Stimulated activated CD8-positive, alpha-beta memory T cell treated with anti-CD3 and anti-CD28 coated beads, Interleukin-15, amount 100 ng/mL, for 24 hours (primary cell): ENCODE measurements at regions not wholly inside any gene's neighbourhood (a gene's known extent, or its start where the extent isn't known, plus 50 kb on each side); places are given as distances from the start of the nearest gene placed in this dataset.

Source experiments
- DNase-seq: peaks from one replicate; pipeline ENCODE4 v3.0.0-alpha.2; 2020; ENCODE audit warnings: low read depth

DNA sequence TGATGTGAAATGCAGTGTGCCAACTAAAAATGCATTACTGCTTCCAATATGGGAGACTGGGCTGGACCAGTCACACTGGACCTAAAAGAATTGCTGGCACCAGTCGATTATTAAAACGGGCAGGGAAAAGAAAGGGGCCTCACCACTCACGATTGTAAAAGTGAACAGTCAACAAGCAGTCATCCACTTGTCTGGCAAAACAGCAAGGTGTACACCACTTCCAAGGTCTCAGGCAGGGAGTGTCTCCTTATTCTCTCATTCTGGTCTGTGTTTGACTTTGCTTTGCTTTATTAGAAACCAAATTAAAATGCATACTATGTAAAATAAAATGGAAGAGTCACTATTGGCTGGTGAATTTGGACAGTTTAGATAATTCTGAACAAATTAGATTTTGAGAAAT, 57.8 kb upstream of the TRPM3 start:
- DNase-seq: no peak

DNA sequence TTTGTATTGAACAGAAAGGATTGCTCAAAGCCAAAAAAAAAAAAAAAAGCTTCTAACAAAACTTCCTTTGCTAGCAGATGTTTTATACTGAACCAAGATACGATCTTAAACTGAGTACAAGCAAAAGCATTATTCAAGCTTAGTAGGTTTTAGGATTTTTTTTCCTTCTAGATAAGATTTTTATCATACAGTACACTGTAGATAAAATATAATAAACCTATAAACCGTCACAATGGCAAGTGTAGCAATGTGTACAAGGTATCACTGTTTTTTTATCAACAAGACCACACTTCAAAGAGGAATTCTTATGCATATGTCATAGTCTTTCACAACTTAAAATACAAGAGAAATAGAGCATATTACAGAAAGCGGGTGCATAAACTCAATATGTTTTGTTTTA, 56.5 kb upstream of the TRPM3 start:
- DNase-seq: no peak

DNA sequence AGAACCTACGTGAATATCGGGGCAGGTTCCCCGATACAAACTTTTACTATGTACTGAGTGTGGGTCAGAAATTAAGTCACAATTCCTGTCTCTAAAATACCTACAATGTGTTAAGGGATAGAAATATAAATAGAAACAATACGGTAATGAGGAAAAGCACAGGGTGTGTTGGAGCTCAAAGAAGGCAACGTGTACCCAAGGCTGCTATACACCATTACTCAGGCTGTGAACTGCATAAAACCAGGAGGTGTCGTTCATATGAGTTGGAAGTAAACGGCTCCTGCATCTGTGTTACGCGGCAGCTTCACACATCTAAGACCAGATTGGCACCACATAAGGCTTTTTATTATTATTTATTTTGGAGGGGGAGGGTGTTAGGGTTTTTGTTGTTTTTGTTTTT, 50.1 kb upstream of the TRPM3 start:
- DNase-seq: no peak
